ENCODE measurements at regions not wholly inside any gene's neighbourhood (a gene's known extent, or its start where the extent isn't known, plus 50 kb on each side); places are given as distances from the start of the nearest gene placed in this dataset.

- DNase-seq (ENCODE audit: low read depth, low spot score) = no peak
Observed at GRCh38 chr3:159786489-159787177, 202.0 kb upstream of the IL12A start.

- DNase-seq (ENCODE audit: low read depth, low spot score) = peak; percentile 49
Observed at GRCh38 chr3:159787178-159787574, 201.5 kb upstream of the IL12A start.

GRCh38 chr3:159787794-159788205, 200.8 kb upstream of the IL12A start:
- no peak for DNase-seq (ENCODE audit: low read depth, low spot score)

GRCh38 chr3:159788291-159788690, 200.3 kb upstream of the IL12A start:
- DNase-seq (ENCODE audit: low read depth, low spot score) = no peak

- no peak for DNase-seq (ENCODE audit: low read depth, low spot score)
Observed at GRCh38 chr3:159789017-159789416, 199.6 kb upstream of the IL12A start.

GRCh38 chr3:159789742-159790635, 198.6 kb upstream of the IL12A start:
- DNase-seq (ENCODE audit: low read depth, low spot score) = no peak

GRCh38 chr3:159791336-159791735, 197.3 kb upstream of the IL12A start:
- DNase-seq (ENCODE audit: low read depth, low spot score) = peak; percentile 34

- no peak for DNase-seq (ENCODE audit: low read depth, low spot score)
Observed at GRCh38 chr3:159792070-159792469, 196.6 kb upstream of the IL12A start.

- DNase-seq (ENCODE audit: low read depth, low spot score) = no peak
Observed at GRCh38 chr3:159795042-159795441, 193.6 kb upstream of the IL12A start.

- no peak for DNase-seq (ENCODE audit: low read depth, low spot score)
Observed at GRCh38 chr3:159795681-159796175, 192.9 kb upstream of the IL12A start.

- no peak for DNase-seq (ENCODE audit: low read depth, low spot score)
Observed at GRCh38 chr3:159796226-159796625, 192.4 kb upstream of the IL12A start.

GRCh38 chr3:159796744-159797143, 191.9 kb upstream of the IL12A start:
- no peak for DNase-seq (ENCODE audit: low read depth, low spot score)

GRCh38 chr3:159797771-159798170, 190.9 kb upstream of the IL12A start:
- no peak for DNase-seq (ENCODE audit: low read depth, low spot score)

- no peak for DNase-seq (ENCODE audit: low read depth, low spot score)
Observed at GRCh38 chr3:159798951-159799350, 189.7 kb upstream of the IL12A start.

GRCh38 chr3:159800434-159801155, 188.0 kb upstream of the IL12A start:
- no peak for DNase-seq (ENCODE audit: low read depth, low spot score)

- no peak for DNase-seq (ENCODE audit: low read depth, low spot score)
Observed at GRCh38 chr3:159802864-159803263, 185.8 kb upstream of the IL12A start.

- no peak for DNase-seq (ENCODE audit: low read depth, low spot score)
Observed at GRCh38 chr3:159803459-159803858, 185.2 kb upstream of the IL12A start.

- DNase-seq (ENCODE audit: low read depth, low spot score) = peak; percentile 80
Observed at GRCh38 chr3:159804726-159805410, 183.8 kb upstream of the IL12A start.

GRCh38 chr3:159805411-159805772, 183.2 kb upstream of the IL12A start:
- DNase-seq (ENCODE audit: low read depth, low spot score) = no peak

GRCh38 chr3:159806412-159806811, 182.2 kb upstream of the IL12A start:
- no peak for DNase-seq (ENCODE audit: low read depth, low spot score)
